GM10266 (cell line): ENCODE measurements at regions not wholly inside any gene's neighbourhood (a gene's known extent, or its start where the extent isn't known, plus 50 kb on each side); places are given as distances from the start of the nearest gene placed in this dataset.
A peak's percentile ranks its signal among the peaks of the same experiment; 100 is the strongest.
"Not testable (repeated sequence)": the region's sequence is repeated elsewhere in the genome, so short reads cannot be mapped to it uniquely, and the experiment has no call there.

Experiments used
- DNase-seq: peaks from one replicate; pipeline ENCODE4 v3.0.0; 2012; ENCODE audit errors: extremely low spot score
- TF ChIP-seq, protein P1 (sequence below): IDR thresholded peaks from 2 replicates; pipeline ENCODE4 v1.5.1; 2012; ENCODE audit warnings: mild to moderate bottlenecking, low read depth; ENCODE audit not compliant: control insufficient read depth, insufficient read depth; ENCODE audit errors: missing control alignments

DNA sequence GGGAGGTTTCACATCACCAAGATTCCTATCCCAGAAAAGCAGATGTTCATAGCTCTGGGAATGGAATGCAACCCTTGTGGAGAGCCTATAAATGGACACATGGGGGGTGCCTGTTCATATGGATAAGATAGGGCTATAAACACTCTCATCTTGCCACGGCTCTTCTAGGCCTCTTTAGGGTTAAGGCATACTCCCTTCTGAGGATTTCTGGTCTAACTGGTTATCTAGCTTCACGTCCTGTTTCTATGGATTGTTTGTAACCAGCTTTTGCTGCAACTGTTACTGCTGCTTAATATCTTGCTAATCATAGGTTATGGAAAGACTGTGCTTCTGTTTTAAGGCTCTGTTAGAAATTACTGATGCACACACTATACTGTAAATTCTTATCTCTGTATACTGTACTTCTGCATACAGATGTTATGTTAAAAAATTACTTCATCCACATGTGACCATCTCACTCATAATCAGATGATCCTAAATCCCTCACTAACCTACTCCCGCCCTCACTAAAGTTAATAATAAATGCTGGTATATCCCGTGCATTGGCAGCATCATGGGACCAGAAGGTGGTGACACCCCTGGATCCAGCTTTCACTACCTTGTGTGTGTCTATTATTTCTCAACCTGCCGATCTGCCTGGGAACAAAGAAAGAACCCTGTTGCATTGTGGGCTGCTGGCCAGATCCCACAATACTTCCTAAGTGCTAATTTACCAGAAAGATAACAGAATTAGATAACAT lies 68.7 kb downstream of the PRKAB2 start:
- DNase-seq, result not testable (repeated sequence)

DNA sequence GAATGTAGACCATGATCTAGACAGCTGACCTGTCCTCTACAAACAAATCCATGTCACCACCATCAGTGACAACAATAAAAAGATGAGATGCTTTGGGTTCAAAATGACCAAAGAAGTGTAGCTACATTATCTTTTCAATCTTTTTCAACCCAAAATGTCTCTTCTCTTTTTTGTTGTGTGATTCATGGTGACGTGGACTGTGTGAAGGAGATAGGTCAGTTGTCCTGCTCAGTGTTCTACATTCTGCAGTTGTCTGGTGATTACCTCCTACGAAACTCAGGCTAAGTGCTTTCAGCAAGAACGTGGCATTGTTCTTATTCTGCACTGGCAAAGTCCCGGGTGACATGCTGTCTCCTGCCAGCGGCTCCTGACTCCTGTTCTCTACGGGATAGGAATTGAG lies 73.1 kb downstream of the PRKAB2 start:
- DNase-seq, result no peak
- TF ChIP-seq, protein P1, sequence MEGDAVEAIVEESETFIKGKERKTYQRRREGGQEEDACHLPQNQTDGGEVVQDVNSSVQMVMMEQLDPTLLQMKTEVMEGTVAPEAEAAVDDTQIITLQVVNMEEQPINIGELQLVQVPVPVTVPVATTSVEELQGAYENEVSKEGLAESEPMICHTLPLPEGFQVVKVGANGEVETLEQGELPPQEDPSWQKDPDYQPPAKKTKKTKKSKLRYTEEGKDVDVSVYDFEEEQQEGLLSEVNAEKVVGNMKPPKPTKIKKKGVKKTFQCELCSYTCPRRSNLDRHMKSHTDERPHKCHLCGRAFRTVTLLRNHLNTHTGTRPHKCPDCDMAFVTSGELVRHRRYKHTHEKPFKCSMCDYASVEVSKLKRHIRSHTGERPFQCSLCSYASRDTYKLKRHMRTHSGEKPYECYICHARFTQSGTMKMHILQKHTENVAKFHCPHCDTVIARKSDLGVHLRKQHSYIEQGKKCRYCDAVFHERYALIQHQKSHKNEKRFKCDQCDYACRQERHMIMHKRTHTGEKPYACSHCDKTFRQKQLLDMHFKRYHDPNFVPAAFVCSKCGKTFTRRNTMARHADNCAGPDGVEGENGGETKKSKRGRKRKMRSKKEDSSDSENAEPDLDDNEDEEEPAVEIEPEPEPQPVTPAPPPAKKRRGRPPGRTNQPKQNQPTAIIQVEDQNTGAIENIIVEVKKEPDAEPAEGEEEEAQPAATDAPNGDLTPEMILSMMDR, result no peak

GRCh38 chr1:147098338-147098973 lies 73.8 kb downstream of the PRKAB2 start:
- TF ChIP-seq, protein P1, result peak; percentile 68
- not testable (repeated sequence) for DNase-seq

DNA sequence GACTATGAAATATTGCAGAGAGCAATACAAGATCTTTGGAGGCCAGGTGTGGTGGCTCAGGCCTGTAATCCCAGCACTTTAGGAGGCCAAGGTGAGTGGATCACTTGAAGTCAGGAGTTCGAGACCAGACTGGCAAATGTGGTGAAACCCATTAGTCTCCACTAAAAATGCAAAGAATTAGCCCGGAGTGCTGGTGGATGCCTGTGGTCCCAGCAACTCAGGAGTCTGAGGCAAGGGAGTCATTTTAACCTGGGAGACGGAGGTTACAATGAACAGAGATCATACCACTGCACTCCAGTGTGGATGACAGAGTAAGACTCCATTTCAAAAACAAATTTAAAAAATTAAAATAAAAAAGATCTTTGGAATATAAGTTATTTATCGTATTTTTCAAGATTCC lies 76.6 kb downstream of the PRKAB2 start:
- TF ChIP-seq, protein P1, result no peak

DNA sequence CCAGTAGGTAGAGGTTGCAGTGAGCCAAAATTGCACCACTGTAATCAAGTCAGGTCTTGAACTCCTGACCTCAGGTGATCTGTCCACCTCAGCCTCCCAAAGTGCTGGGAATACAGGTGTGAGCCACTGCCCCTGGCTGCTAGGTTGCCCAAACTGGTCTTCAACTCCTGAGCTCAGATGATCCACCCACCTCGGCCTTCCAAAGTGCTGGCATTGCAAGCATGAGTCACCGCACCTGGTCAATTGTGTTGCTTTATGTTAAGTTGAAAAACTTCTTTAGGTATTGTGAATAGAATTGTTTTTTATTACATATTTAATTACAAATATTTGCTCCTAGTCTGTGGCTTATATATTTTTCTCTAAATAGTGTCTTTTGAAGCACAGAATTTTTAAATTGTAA lies 80.5 kb downstream of the PRKAB2 start:
- no peak for DNase-seq
- TF ChIP-seq, protein P1, result no peak

More for the DNA sequence above, 76.6 kb downstream of the PRKAB2 start:
- DNase-seq, result no peak

DNA sequence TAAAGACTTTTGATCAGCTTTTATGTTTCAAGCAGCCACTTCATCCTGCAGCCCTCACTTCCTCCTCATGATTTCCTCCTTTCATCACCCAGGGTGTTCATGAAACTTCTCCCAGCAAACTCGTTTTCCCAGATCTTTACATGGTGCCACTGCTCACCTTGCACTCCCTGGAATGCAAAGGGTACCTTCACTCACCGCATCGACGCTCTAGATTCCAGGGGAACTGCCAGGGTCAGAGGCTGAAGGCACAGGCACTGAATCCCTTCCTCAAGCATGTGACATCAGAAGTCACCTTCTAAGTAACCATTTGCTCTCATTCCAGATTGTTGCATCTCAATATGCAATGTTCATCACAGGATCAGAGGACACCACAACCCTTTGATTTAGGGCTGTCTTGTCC lies 82.8 kb downstream of the PRKAB2 start:
- TF ChIP-seq, protein P1, result no peak
- DNase-seq, result no peak

DNA sequence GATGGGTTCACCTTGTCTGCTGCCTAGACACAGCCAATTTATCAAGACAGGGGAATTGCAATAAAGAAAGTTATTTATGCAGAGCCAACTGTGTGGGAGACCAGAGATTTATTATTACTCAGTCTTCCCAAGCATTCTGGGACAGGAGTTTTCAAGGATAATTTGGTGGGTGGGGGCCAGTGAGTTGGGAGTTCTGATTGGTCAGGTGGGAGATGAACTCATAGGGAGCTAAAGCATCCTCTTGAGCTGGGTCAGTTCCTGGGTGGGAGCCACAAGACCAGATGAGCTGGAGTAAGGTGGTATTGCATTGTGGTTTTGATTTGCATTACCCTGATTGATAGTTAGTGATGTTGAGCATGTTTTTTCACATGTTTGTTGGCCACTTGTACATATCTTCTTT lies 86.1 kb downstream of the PRKAB2 start:
- TF ChIP-seq, protein P1, result no peak

More for the DNA sequence above, 86.1 kb downstream of the PRKAB2 start:
- DNase-seq, result no peak
